ENCODE measurements at regions not wholly inside any gene's neighbourhood (a gene's known extent, or its start where the extent isn't known, plus 50 kb on each side); places are given as distances from the start of the nearest gene placed in this dataset.

DNA sequence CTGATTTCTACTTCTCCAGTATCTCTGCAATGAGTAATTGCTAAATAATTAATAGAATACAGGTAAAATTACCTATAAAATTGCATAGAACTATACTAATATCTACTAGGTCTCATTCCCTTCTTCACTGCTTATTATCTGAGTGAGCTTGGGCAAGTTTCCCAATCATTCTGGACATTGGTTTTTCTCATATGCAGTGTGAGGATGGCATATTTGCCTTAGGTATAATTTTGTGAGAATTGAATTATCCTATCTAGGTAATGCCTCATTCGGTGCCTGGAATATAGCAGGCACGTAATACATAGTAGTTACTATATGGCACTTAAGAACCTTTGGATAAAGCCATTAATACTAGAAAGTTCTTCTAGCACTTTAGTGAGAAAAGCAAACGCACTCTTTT is 434.7 kb downstream of the GATA3 start:
- POLR2A ChIA-PET, result no interaction called here
- Histone ChIP-seq H3K4me1 (ENCODE audit: control insufficient read depth, extremely low read depth, insufficient read depth, low read length) (no peaks in the 10 kb centered on the region), H3K27ac (ENCODE audit: insufficient read depth, low read depth, low read length) (no peak overlapping the region), H3K9me1 (replicated peaks; ENCODE audit: control insufficient read depth, extremely low read depth, insufficient read depth, low read length) (no peaks in the 10 kb centered on the region), H3K4me3 (replicated peaks in 1 of 3; ENCODE audit: insufficient read depth in 1 of 3, low read depth in 1 of 3, low read length in 3 of 3) (no peak overlapping the region), H3K9ac (replicated peaks; ENCODE audit: extremely low read depth, insufficient read depth, low read length) (no peak overlapping the region), H3K9me3 (replicated peaks; ENCODE audit: control insufficient read depth, insufficient read depth, low read length) (no peaks in the 10 kb centered on the region), H3K27me3 (ENCODE audit: control insufficient read depth in 2 of 2, insufficient read depth in 2 of 2, low read length in 2 of 2) (no peaks in the 10 kb centered on the region), H3K36me3 (ENCODE audit: control insufficient read depth in 2 of 2, extremely low read depth in 1 of 2, insufficient read depth in 2 of 2, low read length in 2 of 2) (no peaks in the 10 kb centered on the region), H3K79me2 (ENCODE audit: control insufficient read depth, insufficient read depth, low read length) (no peaks in the 10 kb centered on the region), H4K20me1 (replicated peaks; ENCODE audit: control insufficient read depth, extremely low read depth, insufficient read depth, low read length) (no peaks in the 10 kb centered on the region), H3K4me2 (ENCODE audit: insufficient read depth, low read length) (no peak overlapping the region), H2AFZ (ENCODE audit: low read depth, low read length) (no peak overlapping the region)
- intact Hi-C loops (cut with micrococcal nuclease) (no loop called here), dilution Hi-C loops (cut with MboI; ENCODE audit: extremely low pct_ligation_motif_present, low sequenced_read_pairs) (no loop called here)
- no TSS peak for BruUV-seq (replicated peaks)
- FAIRE-seq (no peak), DNase-seq (ENCODE audit: low read depth, low spot score) (no peak)
- TF ChIP-seq POLR2AphosphoS5 (IDR thresholded peaks at IDR 0.05; ENCODE audit: insufficient read depth, low read depth, low read length), result no peak
- TF ChIP-seq POLR2A (IDR thresholded peaks at IDR 0.05; ENCODE audit: low read depth, low read length), result no peak
- no peak for TF ChIP-seq JUN (IDR thresholded peaks at IDR 0.05; ENCODE audit: borderline replicate concordance, insufficient read depth, insufficient read length, low read depth)
- TF ChIP-seq, protein P1, sequence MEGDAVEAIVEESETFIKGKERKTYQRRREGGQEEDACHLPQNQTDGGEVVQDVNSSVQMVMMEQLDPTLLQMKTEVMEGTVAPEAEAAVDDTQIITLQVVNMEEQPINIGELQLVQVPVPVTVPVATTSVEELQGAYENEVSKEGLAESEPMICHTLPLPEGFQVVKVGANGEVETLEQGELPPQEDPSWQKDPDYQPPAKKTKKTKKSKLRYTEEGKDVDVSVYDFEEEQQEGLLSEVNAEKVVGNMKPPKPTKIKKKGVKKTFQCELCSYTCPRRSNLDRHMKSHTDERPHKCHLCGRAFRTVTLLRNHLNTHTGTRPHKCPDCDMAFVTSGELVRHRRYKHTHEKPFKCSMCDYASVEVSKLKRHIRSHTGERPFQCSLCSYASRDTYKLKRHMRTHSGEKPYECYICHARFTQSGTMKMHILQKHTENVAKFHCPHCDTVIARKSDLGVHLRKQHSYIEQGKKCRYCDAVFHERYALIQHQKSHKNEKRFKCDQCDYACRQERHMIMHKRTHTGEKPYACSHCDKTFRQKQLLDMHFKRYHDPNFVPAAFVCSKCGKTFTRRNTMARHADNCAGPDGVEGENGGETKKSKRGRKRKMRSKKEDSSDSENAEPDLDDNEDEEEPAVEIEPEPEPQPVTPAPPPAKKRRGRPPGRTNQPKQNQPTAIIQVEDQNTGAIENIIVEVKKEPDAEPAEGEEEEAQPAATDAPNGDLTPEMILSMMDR (IDR thresholded peaks at IDR 0.05; ENCODE audit: extremely low read depth in 1 of 2, insufficient read depth in 1 of 2, low read depth in 1 of 2, low read length in 2 of 2), result no peak
- TF ChIP-seq GATA2 (IDR thresholded peaks at IDR 0.05; ENCODE audit: insufficient read depth, insufficient read length, low read depth, low read length), result no peak
- no peak for TF ChIP-seq EZH2 (IDR thresholded peaks at IDR 0.05; ENCODE audit: borderline replicate concordance, low read depth, low read length, severe bottlenecking)
- TF ChIP-seq, protein P2, sequence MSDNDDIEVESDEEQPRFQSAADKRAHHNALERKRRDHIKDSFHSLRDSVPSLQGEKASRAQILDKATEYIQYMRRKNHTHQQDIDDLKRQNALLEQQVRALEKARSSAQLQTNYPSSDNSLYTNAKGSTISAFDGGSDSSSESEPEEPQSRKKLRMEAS (IDR thresholded peaks at IDR 0.05; ENCODE audit: insufficient read depth, insufficient read length), result no peak
- TF ChIP-seq MYC (IDR thresholded peaks at IDR 0.05; ENCODE audit: low read depth, low read length), result no peak
- no peak for TF ChIP-seq FOS (IDR thresholded peaks at IDR 0.05; ENCODE audit: borderline replicate concordance, insufficient read depth, low read length)
- CTCF ChIA-PET, result no interaction called here

All from endothelial cell of umbilical vein (primary cell).